ENCODE measurements at regions not wholly inside any gene's neighbourhood (a gene's known extent, or its start where the extent isn't known, plus 50 kb on each side); places are given as distances from the start of the nearest gene placed in this dataset.

- TF ChIP-seq ILK (tag; IDR thresholded peaks at IDR 0.05; ENCODE audit: borderline replicate concordance, low read depth) (no peak), SMARCB1 (IDR thresholded peaks at IDR 0.05; ENCODE audit: insufficient read length, low read depth) (no peak), TARDBP (IDR thresholded peaks at IDR 0.05) (no peak), MAFK (IDR thresholded peaks at IDR 0.05; ENCODE audit: low read length) (no peak), TCF3 (CRISPR knock-in tag; IDR thresholded peaks at IDR 0.05) (0 out of 2 replicates have a peak, but pooled peaks have one; percentile 18), ZNF79 (CRISPR knock-in tag; IDR thresholded peaks at IDR 0.05; ENCODE audit: low read depth) (no peak), UBTF (IDR thresholded peaks at IDR 0.05; ENCODE audit: borderline replicate concordance in 1 of 2, low read depth in 2 of 2, low read length in 2 of 2) (no peak)
These were observed 153.0 kb upstream of the FTMT start (continued) for GRCh38 chr5:121698690-121699089.

GRCh38 chr5:121701731-121702130, 150.0 kb upstream of the FTMT start:
- no peak overlapping the region for H3K27ac ChIP-seq (ENCODE audit: extremely low read depth, low read depth, low read length)
- H4K20me1 ChIP-seq (replicated peaks; ENCODE audit: control insufficient read depth, insufficient read depth, low read length), result no peaks in the 10 kb centered on the region
- H3K36me3 ChIP-seq (ENCODE audit: control insufficient read depth, insufficient read depth, low read length), result no peaks in the 10 kb centered on the region
- no peak overlapping the region for H3K4me3 ChIP-seq
- FAIRE-seq, result no peak
- CTCF ChIA-PET (ENCODE audit: low intra/inter-chr PET ratio), result no interaction called here
- no peak for ATAC-seq
- in situ Hi-C loops (cut with MboI), result no loop called here
- intact Hi-C loops (cut with micrococcal nuclease), result no loop called here
- H3K9ac ChIP-seq (ENCODE audit: insufficient read depth in 1 of 2, low read depth in 2 of 2, low read length in 2 of 2), result no peak overlapping the region
- H2AFZ ChIP-seq (ENCODE audit: low read depth, low read length), result no peak overlapping the region
- no TSS peak for BruUV-seq (replicated peaks)
- no peaks in the 10 kb centered on the region for H3K79me2 ChIP-seq (ENCODE audit: control insufficient read depth, insufficient read depth, low read length)
- DNase-seq (ENCODE audit: extremely low read depth in 1 of 4, low spot score in 3 of 4), result no peak
- H3K9me1 ChIP-seq (ENCODE audit: control insufficient read depth, insufficient read depth, low read length), result no peaks in the 10 kb centered on the region
- no peaks in the 10 kb centered on the region for H3K9me3 ChIP-seq (replicated peaks; ENCODE audit: control insufficient read depth, insufficient read depth, low read depth, low read length)
- POLR2A ChIA-PET, result no interaction called here
- H3K4me1 ChIP-seq (replicated peaks in 1 of 2; ENCODE audit: control insufficient read depth in 2 of 2, insufficient read depth in 2 of 2, low read length in 2 of 2), result no peaks in the 10 kb centered on the region; a peak in 2 of 5 replicates
- H3K4me2 ChIP-seq (ENCODE audit: insufficient read depth, low read length), result no peak overlapping the region
- WGBS (ENCODE audit: insufficient coverage, low coverage, missing lambda C conversion rate), result 43% methylated on average over 1 of the region's 1 CpG
- no peaks in the 10 kb centered on the region for H3K27me3 ChIP-seq (ENCODE audit: control insufficient read depth in 2 of 2, insufficient read depth in 2 of 2, low read length in 2 of 2)
- no peak for TF ChIP-seq ZNF830 (CRISPR knock-in tag; IDR thresholded peaks at IDR 0.05)
- no peak for TF ChIP-seq ATF6 (CRISPR knock-in tag; IDR thresholded peaks at IDR 0.05)
- no peak for TF ChIP-seq SNRNP70 (optimal IDR thresholded peaks at IDR 0.05; ENCODE audit: low read depth, low read length)
- no peak for TF ChIP-seq CLOCK (CRISPR knock-in tag; IDR thresholded peaks at IDR 0.05; ENCODE audit: borderline replicate concordance)
- TF ChIP-seq ETV1 (tag; conservative IDR thresholded peaks at IDR 0.05; ENCODE audit: low read depth), result no peak
- no peak for TF ChIP-seq CTCFL (IDR thresholded peaks at IDR 0.05; ENCODE audit: borderline replicate concordance, insufficient read depth, low read depth, low read length, poor library complexity, severe bottlenecking)

Data from K562 (cell line).